ENCODE measurements at regions not wholly inside any gene's neighbourhood (a gene's known extent, or its start where the extent isn't known, plus 50 kb on each side); places are given as distances from the start of the nearest gene placed in this dataset.

DNA sequence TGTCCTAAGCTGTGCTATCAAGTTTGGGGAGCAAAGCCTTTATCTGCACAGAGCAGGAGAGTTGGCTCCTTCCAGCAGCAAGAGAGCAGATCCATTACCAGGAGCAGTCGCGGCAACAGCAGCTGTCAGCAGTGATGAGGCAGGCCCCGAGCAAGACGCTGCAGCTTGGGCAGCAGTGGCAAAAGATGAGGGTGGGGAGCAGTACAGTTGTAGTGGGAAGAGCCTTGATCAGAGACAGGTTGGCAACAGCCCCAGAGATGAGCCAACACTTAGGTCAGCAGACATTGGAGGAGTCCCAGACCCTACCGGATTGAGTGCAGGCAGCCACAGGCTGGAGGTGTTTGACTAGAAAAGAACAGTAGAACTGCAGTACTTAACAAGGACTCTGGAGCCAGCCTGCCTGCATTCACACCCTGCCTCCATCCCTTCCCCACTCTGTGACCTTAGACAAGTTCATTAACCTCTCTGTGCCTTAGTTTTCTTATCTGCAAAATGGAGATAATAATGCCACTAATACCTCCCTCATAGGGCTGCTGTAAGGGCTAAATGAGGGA, 117.1 kb upstream of the SERTAD2 start:
- TF ChIP-seq, protein P1, sequence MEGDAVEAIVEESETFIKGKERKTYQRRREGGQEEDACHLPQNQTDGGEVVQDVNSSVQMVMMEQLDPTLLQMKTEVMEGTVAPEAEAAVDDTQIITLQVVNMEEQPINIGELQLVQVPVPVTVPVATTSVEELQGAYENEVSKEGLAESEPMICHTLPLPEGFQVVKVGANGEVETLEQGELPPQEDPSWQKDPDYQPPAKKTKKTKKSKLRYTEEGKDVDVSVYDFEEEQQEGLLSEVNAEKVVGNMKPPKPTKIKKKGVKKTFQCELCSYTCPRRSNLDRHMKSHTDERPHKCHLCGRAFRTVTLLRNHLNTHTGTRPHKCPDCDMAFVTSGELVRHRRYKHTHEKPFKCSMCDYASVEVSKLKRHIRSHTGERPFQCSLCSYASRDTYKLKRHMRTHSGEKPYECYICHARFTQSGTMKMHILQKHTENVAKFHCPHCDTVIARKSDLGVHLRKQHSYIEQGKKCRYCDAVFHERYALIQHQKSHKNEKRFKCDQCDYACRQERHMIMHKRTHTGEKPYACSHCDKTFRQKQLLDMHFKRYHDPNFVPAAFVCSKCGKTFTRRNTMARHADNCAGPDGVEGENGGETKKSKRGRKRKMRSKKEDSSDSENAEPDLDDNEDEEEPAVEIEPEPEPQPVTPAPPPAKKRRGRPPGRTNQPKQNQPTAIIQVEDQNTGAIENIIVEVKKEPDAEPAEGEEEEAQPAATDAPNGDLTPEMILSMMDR (IDR thresholded peaks at IDR 0.05) = no peak
- TF ChIP-seq POLR2A (IDR thresholded peaks at IDR 0.05) (no peak), EP300 (IDR thresholded peaks at IDR 0.05) (no peak)
